COLO829 (cell line): ENCODE measurements at regions not wholly inside any gene's neighbourhood (a gene's known extent, or its start where the extent isn't known, plus 50 kb on each side); places are given as distances from the start of the nearest gene placed in this dataset.

Experiments used
- DNase-seq: peaks from one replicate; pipeline ENCODE4 v3.0.0; 2012; ENCODE audit warnings: low spot score

DNA sequence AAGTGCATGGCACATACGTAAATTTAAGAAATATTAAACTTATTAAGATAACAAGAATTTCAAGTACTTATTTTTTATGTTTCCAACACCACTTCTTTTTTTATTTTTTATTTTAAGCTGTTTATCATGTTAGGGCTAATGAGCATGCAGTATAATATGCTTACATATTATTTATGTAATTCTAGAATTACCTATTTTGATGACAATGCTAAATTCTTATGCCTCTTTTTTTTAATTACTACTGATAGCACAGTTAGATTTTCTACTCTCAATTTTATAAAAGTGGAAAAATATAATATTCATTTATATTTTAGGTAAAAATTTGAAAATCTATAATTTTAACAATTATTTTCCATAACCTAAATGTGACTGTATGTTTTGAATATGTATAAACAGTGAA is 713.0 kb downstream of the MRPL39 start:
- no peak for DNase-seq

DNA sequence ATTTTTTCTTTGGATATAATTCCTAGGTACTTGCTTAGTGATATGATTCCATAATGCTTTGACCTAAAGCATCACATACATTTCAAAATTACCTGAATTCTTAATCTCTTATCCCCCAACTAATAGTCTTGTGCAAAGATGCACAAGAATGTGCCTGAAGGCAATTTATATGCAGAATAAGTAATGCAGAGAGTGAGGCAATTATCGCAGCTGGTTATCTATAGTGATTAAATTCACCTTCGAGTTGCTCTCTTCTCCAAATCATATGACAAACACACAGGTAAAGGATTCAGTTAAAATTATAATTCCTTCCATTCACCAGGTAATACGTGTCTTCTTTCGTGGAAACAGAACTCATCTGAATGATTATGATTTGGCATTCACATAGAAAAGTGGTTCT is 717.3 kb downstream of the MRPL39 start:
- no peak for DNase-seq

DNA sequence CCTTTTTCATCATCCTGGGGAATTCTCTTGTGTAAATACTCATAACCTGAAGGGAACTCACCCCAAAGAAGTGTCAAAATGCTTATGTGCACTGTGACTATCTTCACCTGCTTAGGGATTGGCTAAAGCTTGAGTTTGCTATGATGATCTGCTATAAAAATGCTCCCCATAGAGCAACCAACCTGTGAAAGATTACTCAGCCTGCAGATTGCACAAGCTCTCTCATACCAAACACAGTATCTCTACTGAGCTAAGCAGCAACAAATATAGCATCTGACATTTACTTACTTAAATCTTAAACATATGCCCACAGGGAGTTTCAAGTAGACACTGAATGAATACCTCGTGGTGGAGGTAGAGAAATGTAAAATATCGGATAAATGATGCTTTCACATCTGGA is 725.8 kb downstream of the MRPL39 start:
- no peak for DNase-seq

DNA sequence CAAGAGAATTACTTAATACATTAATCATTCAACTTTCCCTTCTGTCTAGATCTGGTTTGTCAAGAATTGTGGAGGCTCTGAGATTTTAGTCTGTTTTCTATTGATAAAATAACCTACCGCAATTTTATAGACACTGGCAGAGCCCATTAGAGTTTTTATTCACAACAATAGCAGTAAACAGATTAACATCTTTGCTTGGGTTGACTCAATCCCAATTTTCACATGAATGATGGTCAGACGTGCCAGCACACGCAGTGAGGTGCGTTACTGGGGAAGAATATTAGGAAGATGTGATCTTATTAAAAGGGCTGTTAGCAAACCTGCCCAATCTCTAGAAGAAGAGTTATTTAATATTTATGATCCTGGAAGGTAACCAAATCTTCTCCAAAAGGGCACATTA is 736.6 kb downstream of the MRPL39 start:
- DNase-seq = no peak

DNA sequence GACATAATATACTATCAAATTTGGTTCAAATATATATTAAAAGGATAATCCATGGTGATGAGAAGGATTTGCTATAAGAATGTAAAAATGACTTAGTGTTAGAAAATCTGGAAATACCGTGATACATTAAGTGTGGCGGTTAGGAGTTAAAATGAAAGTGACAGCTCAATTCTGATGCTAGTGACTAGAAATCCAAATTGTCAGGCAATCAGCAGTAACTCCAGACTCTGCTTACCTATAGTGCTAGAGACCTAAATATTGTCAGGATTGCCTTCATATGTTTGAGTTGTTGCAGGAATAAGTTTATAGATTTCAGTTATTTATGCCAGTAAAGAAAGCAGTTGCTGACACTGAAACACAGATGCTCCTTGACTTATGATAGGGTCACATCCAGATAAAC is 737.4 kb downstream of the MRPL39 start:
- no peak for DNase-seq

DNA sequence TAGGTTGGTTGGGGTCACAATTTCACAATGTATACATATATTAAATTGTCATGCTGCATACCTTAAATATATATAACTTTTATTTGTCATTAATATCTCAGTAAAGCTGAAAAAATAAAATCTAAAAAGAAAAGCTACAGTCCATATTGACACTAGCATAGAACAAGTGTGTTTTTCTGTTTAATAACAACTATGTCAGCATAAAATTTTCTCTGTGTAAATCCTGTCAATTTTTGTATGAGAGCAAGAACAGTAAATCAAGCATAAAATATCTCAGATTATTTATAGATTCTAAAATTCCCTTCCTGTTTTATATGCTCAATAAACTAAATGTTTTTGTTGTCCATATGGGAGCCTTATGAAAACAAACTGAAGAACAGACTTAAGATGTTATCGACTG is 739.2 kb downstream of the MRPL39 start:
- no peak for DNase-seq

DNA sequence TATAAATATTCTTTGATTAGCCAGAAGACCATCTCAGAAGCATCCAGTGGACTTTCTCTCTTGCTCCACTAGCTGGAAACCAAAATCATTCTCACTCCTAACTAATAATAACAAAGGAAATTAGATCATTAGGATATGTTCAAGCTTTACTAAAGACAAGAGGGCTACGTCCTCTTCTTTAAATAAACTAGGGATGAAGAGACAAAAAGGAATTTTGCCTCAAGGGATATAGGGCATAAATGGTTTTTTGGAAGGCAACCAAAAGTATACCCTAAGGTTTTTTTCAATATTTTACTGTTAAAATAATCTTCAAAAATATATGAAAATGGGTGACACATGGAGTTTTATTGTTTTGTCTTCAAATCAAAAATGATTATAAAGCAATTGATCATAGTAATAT is 745.8 kb downstream of the MRPL39 start:
- no peak for DNase-seq

DNA sequence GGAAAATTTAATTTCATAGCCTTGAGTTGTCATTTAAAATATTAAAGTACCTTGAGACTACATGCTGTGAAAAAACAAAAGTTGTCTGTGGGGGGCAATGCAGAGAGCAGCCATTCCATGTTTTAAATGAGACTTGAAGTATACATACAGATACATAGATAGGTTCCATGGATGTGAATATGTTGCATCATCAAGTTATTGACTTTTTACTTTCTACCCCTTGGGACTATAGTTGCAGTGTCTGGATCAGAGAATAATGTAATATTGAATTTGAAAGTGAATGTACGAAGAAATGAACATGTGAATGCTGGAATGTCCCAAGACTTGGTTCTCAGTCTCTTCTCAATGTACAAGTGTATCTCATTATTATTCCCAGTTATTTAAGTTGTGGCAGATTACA is 751.0 kb downstream of the MRPL39 start:
- DNase-seq = no peak

DNA sequence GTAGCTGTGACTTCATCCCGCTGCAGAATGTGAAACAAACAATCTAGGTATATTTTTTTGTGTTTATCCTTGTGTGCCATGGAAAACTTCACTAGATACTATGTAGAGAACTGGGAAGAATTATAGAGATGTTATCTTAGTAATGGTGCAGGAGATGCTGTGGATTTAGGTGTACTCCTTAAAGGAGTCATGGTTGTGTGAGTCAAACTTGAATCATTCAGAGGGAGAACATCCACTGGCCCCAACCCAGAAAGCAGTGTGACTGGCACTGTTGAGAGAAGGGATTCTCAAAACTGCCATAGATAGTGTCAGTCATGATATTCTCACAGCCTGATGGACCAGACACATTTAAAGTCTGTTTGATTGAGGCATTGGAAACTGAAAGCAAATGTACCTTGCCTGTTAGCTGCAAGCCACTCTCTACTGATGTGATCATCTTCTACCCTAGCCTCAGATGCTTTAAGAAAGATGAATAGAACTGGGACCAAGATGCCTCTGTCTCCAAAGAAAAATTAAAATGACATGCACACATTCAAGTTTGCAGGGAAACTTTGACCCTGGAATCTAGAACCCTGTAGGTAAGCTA is 754.6 kb downstream of the MRPL39 start:
- DNase-seq = no peak

DNA sequence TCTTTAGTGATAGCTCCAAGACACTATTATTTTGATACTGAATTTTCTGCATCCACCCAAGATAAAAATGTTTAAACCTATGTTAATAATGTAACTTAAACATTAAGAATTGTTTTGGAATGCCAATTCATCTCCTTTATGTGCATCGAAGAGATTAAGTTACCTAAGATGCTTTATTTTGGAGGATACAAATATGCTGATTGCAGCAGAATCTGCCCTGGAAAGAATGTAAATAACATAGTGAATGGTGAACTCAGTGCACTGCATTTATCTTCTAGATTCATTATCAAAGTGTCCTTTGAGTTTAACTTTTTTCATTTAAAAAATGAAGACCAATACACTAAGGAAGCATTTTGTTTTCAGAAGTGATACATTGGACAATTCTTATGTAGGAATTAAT is 757.2 kb downstream of the MRPL39 start:
- no peak for DNase-seq

DNA sequence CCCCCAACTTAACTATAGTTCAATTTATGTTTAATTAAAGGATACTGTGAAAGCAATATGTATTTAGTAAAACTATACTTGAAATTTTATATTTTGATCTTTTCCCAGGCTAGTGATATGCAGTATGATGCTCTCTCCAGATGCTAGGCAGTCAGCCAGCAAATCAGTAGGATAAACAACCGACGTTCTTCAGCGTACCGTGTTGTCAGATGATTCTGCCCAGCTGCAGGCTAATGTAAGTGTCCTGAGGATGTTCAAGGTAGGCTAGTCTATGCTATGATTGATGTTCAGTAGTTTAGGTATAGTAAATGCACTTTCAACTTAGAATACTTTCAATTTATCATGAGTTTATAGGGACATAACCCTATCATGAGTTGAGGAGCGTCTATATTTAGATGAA is 762.6 kb downstream of the MRPL39 start:
- no peak for DNase-seq

DNA sequence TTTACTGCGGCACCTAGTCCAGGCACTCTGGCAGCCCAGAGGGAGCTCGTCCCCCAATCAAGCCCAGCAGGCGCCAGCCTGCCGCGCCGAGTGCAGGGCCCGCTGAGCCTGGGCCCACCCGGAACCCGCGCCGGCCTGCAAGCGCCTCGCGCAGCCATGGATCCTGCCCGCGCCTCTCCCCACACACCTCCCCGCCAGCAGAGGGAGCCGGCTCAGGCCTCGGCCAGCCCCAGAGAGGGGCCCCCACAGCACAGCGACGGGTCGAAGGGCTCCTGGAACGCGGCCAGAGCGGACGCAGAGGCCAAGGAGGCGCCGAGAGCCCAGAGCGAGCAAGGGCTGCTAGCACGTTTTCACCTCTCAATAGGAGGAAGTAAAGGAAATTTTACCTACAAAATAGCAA is 767.0 kb downstream of the MRPL39 start:
- no peak for DNase-seq

DNA sequence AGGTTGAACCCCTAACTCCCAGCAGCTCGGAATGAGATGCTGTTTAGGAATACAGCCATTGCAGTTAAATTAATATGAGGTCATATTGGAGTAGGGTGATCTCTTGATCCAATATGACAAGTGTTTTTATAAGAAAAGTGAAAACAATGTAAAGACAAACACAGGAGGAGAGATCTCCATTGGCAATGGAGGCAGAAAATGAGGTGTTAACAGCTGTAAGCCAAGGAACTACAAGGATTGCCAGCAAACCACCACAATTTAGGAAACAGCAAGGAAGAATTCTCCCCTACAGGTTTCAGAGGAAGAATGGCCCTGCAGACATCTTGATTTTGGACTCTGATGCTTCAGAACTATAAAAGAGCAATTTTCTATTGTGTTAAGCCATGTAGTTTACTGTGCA is 774.3 kb downstream of the MRPL39 start:
- no peak for DNase-seq

DNA sequence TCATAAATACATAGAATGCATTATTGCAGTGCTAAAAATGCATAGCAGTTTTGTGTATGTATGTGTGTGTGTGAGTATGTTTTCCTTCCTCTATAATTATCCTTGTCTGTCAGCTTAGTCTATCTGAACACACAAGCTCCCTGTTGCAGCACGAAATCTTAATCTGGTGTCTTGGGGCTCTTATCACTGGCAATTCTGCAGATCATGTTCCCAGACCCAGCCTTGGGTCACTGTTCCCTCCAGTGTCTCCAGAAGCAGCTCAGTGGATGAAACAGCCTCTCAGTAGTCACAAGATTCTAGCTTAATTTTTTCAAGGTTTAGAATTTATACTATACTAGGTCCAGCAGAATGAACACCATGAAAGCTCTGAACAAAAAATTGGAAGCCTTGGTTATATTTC is 777.9 kb downstream of the MRPL39 start:
- no peak for DNase-seq

DNA sequence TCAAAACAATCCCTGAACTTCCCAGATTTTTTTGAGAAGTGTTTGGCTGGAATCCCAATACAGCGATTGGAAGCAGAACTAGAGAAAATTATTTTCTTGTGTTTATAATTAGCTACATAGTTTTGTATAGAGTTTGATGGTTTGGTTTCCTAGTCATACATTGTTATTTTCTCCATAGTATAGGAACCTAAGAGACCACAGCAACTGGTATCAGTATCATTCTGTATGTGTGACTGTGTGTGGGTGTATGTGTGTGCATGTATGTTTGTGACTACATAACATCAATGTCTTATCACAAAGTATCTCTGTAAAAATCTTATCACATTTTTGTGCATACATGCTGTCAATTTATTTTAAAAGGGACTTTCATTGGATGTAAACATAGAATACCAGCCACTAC is 780.5 kb downstream of the MRPL39 start:
- DNase-seq = no peak

DNA sequence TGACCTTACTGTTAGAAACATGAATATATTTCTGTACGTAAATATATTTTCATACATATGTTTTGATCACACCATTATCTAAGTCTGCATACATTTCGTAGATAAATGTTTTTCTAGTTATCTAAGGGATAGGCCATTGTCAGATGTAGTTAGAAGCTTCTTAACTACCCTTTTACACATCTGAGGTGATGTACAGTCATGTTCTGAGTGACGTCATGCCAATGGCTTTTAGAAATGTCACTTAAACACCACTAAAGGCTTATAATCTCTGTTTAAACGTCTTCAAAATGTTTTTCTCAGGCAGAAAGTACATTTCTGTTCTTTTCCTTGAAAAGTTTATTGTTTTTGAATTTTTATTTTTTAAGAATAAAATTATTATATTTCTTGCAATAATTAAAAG is 781.9 kb downstream of the MRPL39 start:
- no peak for DNase-seq

DNA sequence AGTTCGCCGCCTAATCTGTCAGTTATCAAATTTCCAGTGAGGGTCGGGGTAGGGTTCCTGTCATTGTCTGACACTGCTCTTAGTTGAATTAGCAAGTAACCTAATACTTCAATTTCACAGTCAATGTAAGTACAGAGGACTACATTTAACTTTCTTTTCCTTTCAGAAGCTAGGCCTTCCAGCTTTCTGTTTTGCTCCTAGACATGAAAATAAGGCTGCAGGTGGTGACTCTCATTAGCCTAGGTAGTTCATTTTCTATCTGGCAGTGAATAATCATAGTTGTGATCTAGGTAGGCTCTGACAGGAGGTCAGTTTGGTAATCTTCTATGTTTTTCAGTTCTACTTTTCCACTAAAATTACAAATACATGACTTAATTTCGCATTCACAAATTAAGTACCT is 783.1 kb downstream of the MRPL39 start:
- no peak for DNase-seq

DNA sequence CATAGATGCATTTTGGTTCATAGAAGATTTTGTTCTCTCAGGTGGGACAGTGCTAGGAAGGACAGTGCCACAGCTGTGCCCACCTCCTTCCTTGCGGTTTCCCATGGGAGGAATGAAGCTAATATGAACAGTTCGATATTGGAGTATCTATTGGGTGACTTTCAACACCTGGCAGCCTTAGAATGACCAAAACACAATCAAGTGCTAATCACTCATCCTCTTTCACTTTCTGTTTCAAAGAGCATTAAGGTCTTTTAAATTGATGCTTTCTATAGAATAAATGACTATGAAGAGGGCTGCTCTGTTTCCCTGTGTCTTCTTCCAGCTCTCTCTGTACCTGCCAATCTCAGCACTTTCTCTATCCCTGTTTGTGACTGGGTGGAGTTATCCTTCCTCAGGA is 784.0 kb downstream of the MRPL39 start:
- DNase-seq = no peak

DNA sequence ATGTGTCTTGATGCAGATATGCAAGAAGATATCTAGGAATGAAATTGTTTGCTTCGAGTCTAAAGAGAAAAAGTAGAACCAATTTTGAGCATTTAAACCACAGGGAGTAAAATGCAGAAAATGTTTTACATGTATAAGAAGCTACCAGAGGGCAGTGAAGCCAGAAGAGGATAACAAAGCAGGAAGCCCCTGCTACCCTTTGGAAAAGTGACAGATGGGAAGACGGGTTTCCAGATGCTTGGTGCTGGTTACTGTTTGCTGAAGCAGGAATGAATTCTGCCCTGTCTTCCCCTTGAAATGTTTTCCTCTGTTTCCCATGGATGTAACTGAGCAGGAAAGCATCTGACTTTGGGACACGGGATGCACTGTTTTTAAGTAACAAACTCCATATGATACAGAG is 822.2 kb downstream of the MRPL39 start:
- no peak for DNase-seq

DNA sequence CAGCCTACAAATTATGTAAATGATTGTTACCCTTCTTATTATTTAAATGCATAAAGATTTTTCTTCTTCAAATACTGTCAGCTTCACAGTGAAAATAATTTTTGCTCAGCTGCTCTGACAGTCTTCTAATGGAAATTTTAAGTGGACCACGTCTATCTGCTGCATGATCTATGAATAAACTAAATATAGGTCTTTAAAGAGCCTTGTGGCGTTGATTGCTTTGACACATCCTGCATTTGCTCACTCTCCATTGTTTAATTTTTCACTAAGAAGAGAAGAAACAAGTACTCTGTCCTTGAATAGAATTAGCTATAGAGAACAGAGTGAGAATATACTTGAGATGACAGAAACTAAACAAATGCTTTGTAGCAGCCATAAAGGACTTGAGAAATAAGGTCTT is 826.1 kb downstream of the MRPL39 start:
- no peak for DNase-seq

DNA sequence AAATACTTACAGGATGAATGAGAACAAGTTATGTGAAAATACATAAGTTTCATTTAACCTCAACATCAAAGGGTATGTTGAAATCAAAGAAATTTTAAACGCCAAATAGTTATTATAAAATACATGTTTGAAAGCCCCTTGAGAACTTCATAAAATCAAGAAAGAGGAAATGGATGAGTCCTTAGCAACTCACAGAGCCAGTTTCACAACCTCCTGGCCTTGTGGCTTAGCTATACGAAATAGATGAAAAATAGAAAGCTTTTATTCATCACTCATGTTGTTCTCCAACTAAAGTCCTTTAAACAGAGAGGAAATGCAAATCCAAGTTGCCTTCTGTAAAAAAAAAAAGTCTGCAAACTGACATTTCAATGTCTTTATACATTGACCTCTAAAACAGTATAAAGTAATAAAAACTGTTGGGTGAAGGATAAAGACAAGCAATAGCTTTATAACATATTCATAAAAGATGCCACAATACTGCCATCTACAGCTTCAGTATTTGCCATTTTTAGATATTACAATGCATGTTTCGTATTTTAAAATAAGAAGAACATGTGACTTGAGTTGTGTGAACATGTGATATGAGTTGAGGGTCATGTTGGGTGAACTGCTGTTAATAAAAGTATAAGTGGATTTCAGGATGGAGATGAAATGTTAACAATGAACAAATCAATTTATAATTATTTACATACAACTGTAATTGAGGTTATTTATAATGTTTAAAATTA is 847.8 kb downstream of the MRPL39 start:
- DNase-seq = no peak

DNA sequence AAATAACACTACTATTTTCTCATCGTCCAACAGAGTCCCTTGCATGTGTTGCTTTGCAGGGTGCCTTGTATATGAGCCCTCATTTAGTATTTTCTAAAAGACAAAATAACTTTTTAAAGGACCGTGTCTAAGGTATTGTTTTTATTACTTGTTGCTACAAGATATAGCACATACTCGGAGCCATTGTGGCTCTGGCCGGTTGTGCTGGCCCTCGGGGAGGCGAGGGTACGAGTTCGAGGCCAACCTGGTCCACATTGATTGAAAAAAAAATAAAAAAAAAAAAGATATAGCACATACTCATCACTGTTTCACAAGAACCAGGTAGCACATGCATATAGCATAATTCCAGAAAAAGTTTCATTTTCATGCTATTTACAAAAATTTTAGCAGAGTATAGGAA is 869.2 kb downstream of the MRPL39 start:
- DNase-seq = no peak

DNA sequence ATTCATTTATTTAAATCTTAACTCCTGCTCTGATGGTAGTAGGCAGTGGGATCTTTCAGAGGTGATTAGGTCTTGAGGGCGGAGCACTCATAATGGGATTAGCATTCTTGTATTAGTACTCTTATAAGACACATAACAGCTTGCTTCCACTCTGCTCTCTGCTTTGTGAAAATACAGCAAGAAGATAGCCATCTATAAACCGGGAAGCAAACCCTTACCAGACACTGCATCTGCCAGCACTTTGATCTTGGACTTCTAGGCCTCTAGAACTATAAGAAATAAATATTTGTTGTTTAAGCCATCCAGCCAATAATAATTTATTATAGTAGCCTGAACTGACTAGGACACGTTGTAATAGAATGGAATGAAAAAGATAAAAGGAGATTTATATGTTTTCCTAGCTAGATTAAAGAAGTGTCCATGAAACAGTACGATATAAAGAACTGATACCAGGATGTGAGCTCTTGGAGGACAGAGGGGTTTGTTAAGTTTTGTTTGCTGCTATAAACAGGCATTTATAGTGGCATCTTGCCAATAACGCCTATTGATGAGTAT is 869.9 kb downstream of the MRPL39 start:
- no peak for DNase-seq

DNA sequence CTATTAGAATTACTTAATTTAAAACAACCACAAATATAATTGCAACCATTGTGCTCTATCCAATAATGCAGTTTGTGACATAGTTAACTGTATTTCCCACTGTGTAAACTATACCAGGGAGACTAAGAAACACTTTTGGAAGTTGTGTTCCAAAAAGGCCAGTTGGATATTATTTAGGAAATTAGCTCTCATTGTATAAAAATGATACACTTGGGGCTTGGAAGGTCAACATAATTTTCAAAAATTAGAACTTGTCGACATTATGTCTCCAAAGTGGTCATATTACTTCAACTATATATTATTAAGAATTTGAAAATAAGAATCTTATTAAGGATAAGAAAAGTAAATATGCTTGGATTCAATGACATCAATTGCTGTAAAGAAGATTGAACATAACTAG is 876.6 kb downstream of the MRPL39 start:
- DNase-seq = no peak
